Neural cell (in vitro differentiated cells): ENCODE measurements at regions not wholly inside any gene's neighbourhood (a gene's known extent, or its start where the extent isn't known, plus 50 kb on each side); places are given as distances from the start of the nearest gene placed in this dataset.

ENCODE experiments used
- CTCF ChIP-seq: fragments of 450-650 bp; IDR thresholded peaks from 2 replicates; pipeline ENCODE4 v1.5.1; 2014; ENCODE audit warnings: antibody characterized with exemption, mild to moderate bottlenecking, moderate library complexity; ENCODE audit not compliant: poor library complexity, severe bottlenecking
- EP300 ChIP-seq: fragments of 450-650 bp; conservative IDR thresholded peaks from 2 replicates; pipeline ENCODE4 v1.6.1; 2014; ENCODE audit warnings: antibody characterized with exemption, mild to moderate bottlenecking, moderate library complexity; ENCODE audit not compliant: poor library complexity, severe bottlenecking
- EZH2 ChIP-seq: fragments of 200-600, 300-800 bp; shearing (Covaris generic), sonication (generic); IDR thresholded peaks from 2 replicates; pipeline ENCODE4 v1.6.1; 2014; ENCODE audit warnings: antibody characterized with exemption, low read length, borderline replicate concordance, mild to moderate bottlenecking; ENCODE audit not compliant: insufficient read depth, poor library complexity, severe bottlenecking
- MXI1 ChIP-seq: fragments of 450-650 bp; conservative IDR thresholded peaks from 2 replicates; pipeline ENCODE4 v1.6.1; 2014; ENCODE audit warnings: antibody characterized with exemption, mild to moderate bottlenecking; ENCODE audit not compliant: poor library complexity, severe bottlenecking
- POLR2AphosphoS5 ChIP-seq: IDR thresholded peaks from 2 replicates; pipeline ENCODE4 v1.6.1; 2012
- RAD21 ChIP-seq: fragments of 450-650 bp; conservative IDR thresholded peaks from 2 replicates; pipeline ENCODE4 v1.6.1; 2014; ENCODE audit warnings: antibody characterized with exemption, mild to moderate bottlenecking, moderate library complexity
- REST ChIP-seq: IDR thresholded peaks from 2 replicates; pipeline ENCODE4 v1.6.1; 2012; ENCODE audit warnings: borderline replicate concordance
- SMC3 ChIP-seq: fragments of 450-650 bp; conservative IDR thresholded peaks from 2 replicates; pipeline ENCODE4 v1.6.1; 2014; ENCODE audit warnings: antibody characterized with exemption, mild to moderate bottlenecking, moderate library complexity; ENCODE audit not compliant: poor library complexity
- TAF1 ChIP-seq: IDR thresholded peaks from 2 replicates; pipeline ENCODE4 v1.6.1; 2012; ENCODE audit warnings: low read depth

GRCh38 chr4:187108845-187109244 is 385.2 kb upstream of the FAT1 start:
- TF ChIP-seq CTCF, result no peak
- no peak for TF ChIP-seq RAD21
- no peak for TF ChIP-seq EP300
- TF ChIP-seq EZH2, result no peak
- TF ChIP-seq SMC3, result no peak
- no peak for TF ChIP-seq TAF1
- no peak for TF ChIP-seq POLR2AphosphoS5
- TF ChIP-seq MXI1, result no peak
- TF ChIP-seq REST, result no peak
